Neuronal stem cell (in vitro differentiated cells): ENCODE measurements at regions not wholly inside any gene's neighbourhood (a gene's known extent, or its start where the extent isn't known, plus 50 kb on each side); places are given as distances from the start of the nearest gene placed in this dataset.
A peak's percentile ranks its signal among the peaks of the same experiment; 100 is the strongest.

Experiments used
- DNase-seq: peaks from one replicate; pipeline ENCODE4 v3.0.0-alpha.2; 2013; ENCODE audit warnings: low spot score
- H2AFZ ChIP-seq: one replicate; pipeline ENCODE4 v1.6.1; 2013; ENCODE audit warnings: mild to moderate bottlenecking, low read length, inconsistent platforms
- H2AK5ac ChIP-seq: 2 replicates; pipeline ENCODE4 v1.6.1; 2013; ENCODE audit warnings: low read depth, mild to moderate bottlenecking, inconsistent platforms, low read length, moderate library complexity, mixed read lengths
- H2BK120ac ChIP-seq: 2 replicates; pipeline ENCODE4 v1.6.1; 2013; ENCODE audit warnings: low read depth, mild to moderate bottlenecking, inconsistent platforms, low read length, moderate library complexity, mixed read lengths
- H2BK12ac ChIP-seq: one replicate; pipeline ENCODE4 v1.6.1; 2013; ENCODE audit warnings: low read length, inconsistent platforms
- H2BK15ac ChIP-seq: 2 replicates; pipeline ENCODE4 v1.6.1; 2013; ENCODE audit warnings: mild to moderate bottlenecking, low read length, inconsistent platforms, mixed read lengths
- H2BK5ac ChIP-seq: one replicate; pipeline ENCODE4 v1.6.1; 2013; ENCODE audit warnings: inconsistent platforms, mild to moderate bottlenecking, low read length, moderate library complexity
- H3K14ac ChIP-seq: one replicate; pipeline ENCODE4 v1.6.1; 2013; ENCODE audit warnings: low read length, inconsistent platforms
- H3K18ac ChIP-seq: 2 replicates; pipeline ENCODE4 v1.6.1; 2013; ENCODE audit warnings: low read length, inconsistent platforms
- H3K23ac ChIP-seq: 2 replicates; pipeline ENCODE4 v1.6.1; 2013; ENCODE audit warnings: low read depth, mild to moderate bottlenecking, mixed read lengths, low read length, inconsistent platforms; ENCODE audit not compliant: poor library complexity
- H3K27ac ChIP-seq: replicated peaks from 3 replicates; pipeline ENCODE4 v1.5.1; 2013; ENCODE audit warnings: low read length, inconsistent platforms
- H3K27me3 ChIP-seq, 3 experiments: 2 replicates each; pipeline ENCODE4 v1.6.1; 2013; ENCODE audit warnings: low read length in 3 of 3, mild to moderate bottlenecking in 2 of 3, inconsistent platforms in 1 of 3, low read depth in 1 of 3, mixed read lengths in 1 of 3, moderate library complexity in 1 of 3; ENCODE audit not compliant: control insufficient read depth in 3 of 3, insufficient read depth in 3 of 3
- H3K36me3 ChIP-seq, 2 donors: replicated peaks in 1 of 2; 2 replicates each; pipeline ENCODE4 v1.6.1; 2013; ENCODE audit warnings: low read length in 2 of 2; ENCODE audit not compliant: control insufficient read depth in 2 of 2, insufficient read depth in 2 of 2
- H3K4ac ChIP-seq: 2 replicates; pipeline ENCODE4 v1.6.1; 2013; ENCODE audit warnings: inconsistent platforms, mild to moderate bottlenecking, low read length, moderate library complexity
- H3K4me1 ChIP-seq, 2 donors: 1 replicate in 1 of 2; 2 replicates in 1 of 2; pipeline ENCODE4 v1.6.1; 2013; ENCODE audit warnings: low read length in 2 of 2, low read depth in 1 of 2; ENCODE audit not compliant: control insufficient read depth in 2 of 2, insufficient read depth in 1 of 2
- H3K4me2 ChIP-seq: one replicate; pipeline ENCODE4 v1.6.1; 2013; ENCODE audit warnings: mild to moderate bottlenecking, low read length, inconsistent platforms; ENCODE audit not compliant: insufficient read depth, poor library complexity, severe bottlenecking
- H3K4me3 ChIP-seq, 2 donors: 2 replicates each; pipeline ENCODE4 v1.5.1; 2013; ENCODE audit warnings: low read length in 2 of 2, mild to moderate bottlenecking in 2 of 2, inconsistent platforms in 1 of 2, moderate library complexity in 1 of 2
- H3K79me1 ChIP-seq: one replicate; pipeline ENCODE4 v1.6.1; 2013; ENCODE audit warnings: low read depth, mild to moderate bottlenecking, inconsistent platforms, low read length, moderate library complexity
- H3K9ac ChIP-seq: one replicate; pipeline ENCODE4 v1.6.1; 2013; ENCODE audit warnings: mild to moderate bottlenecking, low read depth, low read length, inconsistent platforms; ENCODE audit not compliant: poor library complexity
- H3K9me3 ChIP-seq, 2 donors: replicated peaks in 1 of 2; 2 replicates each; pipeline versions ENCODE3 to v1.6.1; 2013; ENCODE audit warnings: low read length in 2 of 2, mild to moderate bottlenecking in 2 of 2, inconsistent platforms in 1 of 2, low read depth in 1 of 2, mixed read lengths in 1 of 2, moderate library complexity in 1 of 2; ENCODE audit not compliant: control insufficient read depth in 2 of 2, insufficient read depth in 1 of 2
- H4K8ac ChIP-seq: one replicate; pipeline ENCODE4 v1.6.1; 2013; ENCODE audit warnings: low read depth, mild to moderate bottlenecking, inconsistent platforms, low read length, moderate library complexity
- H4K91ac ChIP-seq: one replicate; pipeline ENCODE4 v1.6.1; 2013; ENCODE audit warnings: low read length, low read depth, mild to moderate bottlenecking, inconsistent platforms; ENCODE audit not compliant: poor library complexity
- WGBS, 2 donors: extraction: QIAGEN DNeasy Blood & Tissue Kit; methylation state at CpG; one replicate each; pipeline ENCODE4 v1.1.7; 2013; ENCODE audit warnings: missing lambda C conversion rate in 2 of 2, mixed read lengths in 1 of 2; ENCODE audit not compliant: insufficient read length in 2 of 2, insufficient replicate concordance in 1 of 2; ENCODE audit errors: extremely low coverage in 2 of 2; 5-methylcytosine and 5-hydroxymethylcytosine counted together

DNA sequence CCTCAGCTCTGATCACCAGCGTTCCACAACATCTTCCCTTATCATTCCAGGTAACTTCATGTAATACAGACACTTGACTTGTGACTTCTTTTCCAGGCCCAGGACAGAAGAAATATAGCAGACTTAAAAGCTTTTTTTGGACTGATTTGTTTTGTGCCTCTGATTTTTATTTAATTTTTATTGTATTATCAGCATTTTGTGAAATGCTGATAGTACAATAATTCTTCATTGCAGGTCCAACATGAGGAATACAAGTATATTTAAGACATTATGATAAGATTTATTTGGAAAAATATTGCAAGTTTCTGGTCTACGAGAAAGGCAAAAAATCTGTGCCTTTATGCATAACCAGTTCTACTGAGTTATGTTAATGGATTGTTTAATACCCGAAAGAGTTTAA lies 94.5 kb upstream of the THUMPD2 start:
- H3K4me3 ChIP-seq = no peak overlapping the region
- no peak overlapping the region for H3K23ac ChIP-seq
- WGBS, 2 donors = no CpG with 5 or more reads among the region's 3 CpGs
- no peak overlapping the region for H2BK15ac ChIP-seq
- no peaks in the 10 kb centered on the region for H3K27me3 ChIP-seq
- H3K4me2 ChIP-seq = no peak overlapping the region
- H3K18ac ChIP-seq = no peak overlapping the region
- H3K27ac ChIP-seq = no peak overlapping the region
- H4K91ac ChIP-seq = no peak overlapping the region
- no peak overlapping the region for H2BK5ac ChIP-seq
- H3K4ac ChIP-seq = no peak overlapping the region
- H3K9me3 ChIP-seq = no peaks in the 10 kb centered on the region
- no peak overlapping the region for H3K14ac ChIP-seq
- no peak overlapping the region for H2AFZ ChIP-seq
- H3K9ac ChIP-seq = no peak overlapping the region
- no peaks in the 10 kb centered on the region for H3K36me3 ChIP-seq
- no peak overlapping the region for H2BK12ac ChIP-seq
- H2BK120ac ChIP-seq = no peak overlapping the region
- no peaks in the 10 kb centered on the region for H3K79me1 ChIP-seq
- H2AK5ac ChIP-seq = no peak overlapping the region
- H4K8ac ChIP-seq = no peak overlapping the region
- no peak for DNase-seq
- H3K4me1 ChIP-seq = peaks cover 4% of the 10 kb centered on the region in 2 donors

DNA sequence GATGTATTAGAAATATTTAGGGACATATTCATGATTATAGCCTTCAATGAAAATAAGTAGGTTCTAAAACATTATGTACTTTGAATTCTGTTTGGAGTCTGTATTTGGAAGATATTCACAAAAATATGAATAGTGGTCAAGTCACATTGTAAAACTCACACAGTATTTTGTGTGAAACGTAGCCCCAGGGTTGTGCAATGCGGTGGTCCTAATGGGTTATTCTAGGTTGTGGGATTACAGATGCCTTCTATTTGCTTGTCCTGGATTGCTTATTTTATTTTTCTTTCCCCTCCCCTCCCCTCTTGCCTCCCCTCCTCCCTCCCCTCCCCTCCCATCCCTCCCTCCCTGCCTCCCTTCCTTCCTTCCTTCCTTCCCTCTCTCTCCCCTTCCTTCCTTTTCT lies 93.7 kb upstream of the THUMPD2 start:
- H4K8ac ChIP-seq = no peak overlapping the region
- no peak overlapping the region for H3K4ac ChIP-seq
- peaks cover 4% of the 10 kb centered on the region in 2 donors for H3K4me1 ChIP-seq
- H2BK15ac ChIP-seq = no peak overlapping the region
- H2AK5ac ChIP-seq = no peak overlapping the region
- H3K23ac ChIP-seq = no peak overlapping the region
- no peaks in the 10 kb centered on the region for H3K9me3 ChIP-seq
- no peak overlapping the region for H2AFZ ChIP-seq
- no CpG with 5 or more reads among the region's 2 CpGs for WGBS, 2 donors
- no peak overlapping the region for H3K14ac ChIP-seq
- H3K27me3 ChIP-seq = no peaks in the 10 kb centered on the region
- H2BK5ac ChIP-seq = no peak overlapping the region
- H3K79me1 ChIP-seq = no peaks in the 10 kb centered on the region
- H2BK12ac ChIP-seq = no peak overlapping the region
- H3K36me3 ChIP-seq = no peaks in the 10 kb centered on the region
- no peak overlapping the region for H4K91ac ChIP-seq
- H3K18ac ChIP-seq = no peak overlapping the region
- H2BK120ac ChIP-seq = no peak overlapping the region
- no peak overlapping the region for H3K27ac ChIP-seq
- no peak overlapping the region for H3K9ac ChIP-seq
- no peak overlapping the region for H3K4me2 ChIP-seq
- no peak overlapping the region for H3K4me3 ChIP-seq
- no peak for DNase-seq

DNA sequence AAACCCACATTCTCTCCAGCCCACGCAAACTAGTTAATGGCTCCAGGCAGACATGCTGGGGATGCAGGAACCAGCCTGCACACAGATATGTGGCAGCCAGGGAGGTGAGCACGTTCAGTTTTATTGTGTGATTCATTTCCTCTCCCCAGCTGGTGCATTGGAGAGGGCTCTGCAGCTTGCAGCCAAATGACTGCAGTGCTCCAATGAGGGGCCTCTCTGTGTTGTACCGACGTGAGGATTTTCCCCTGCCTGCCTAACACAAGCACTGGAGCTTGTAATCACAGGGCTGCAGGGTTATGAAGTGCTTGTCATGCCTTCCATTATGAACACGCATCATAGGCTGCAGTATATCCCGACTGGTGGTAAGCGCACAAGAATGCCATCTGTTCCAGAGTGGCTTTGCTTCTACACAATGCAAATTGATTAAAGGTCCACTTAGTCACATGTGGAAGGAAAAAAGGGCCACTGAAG lies 92.3 kb upstream of the THUMPD2 start:
- H3K4me2 ChIP-seq = no peak overlapping the region
- DNase-seq = no peak
- no peak overlapping the region for H3K27ac ChIP-seq
- H2AK5ac ChIP-seq = no peak overlapping the region
- no peak overlapping the region for H2BK12ac ChIP-seq
- H3K23ac ChIP-seq = no peak overlapping the region
- no peak overlapping the region for H2BK120ac ChIP-seq
- H2AFZ ChIP-seq = peak overlapping the region; percentile 69
- no peaks in the 10 kb centered on the region for H3K9me3 ChIP-seq
- H3K4me1 ChIP-seq = peaks cover 4% of the 10 kb centered on the region in 2 donors
- no peak overlapping the region for H4K91ac ChIP-seq
- WGBS, 2 donors = no CpG with 5 or more reads among the region's 7 CpGs
- no peak overlapping the region for H3K4me3 ChIP-seq
- no peak overlapping the region for H3K9ac ChIP-seq
- no peak overlapping the region for H3K4ac ChIP-seq
- no peaks in the 10 kb centered on the region for H3K36me3 ChIP-seq
- peak overlapping the region; percentile 63 for H3K18ac ChIP-seq
- H3K14ac ChIP-seq = no peak overlapping the region
- no peaks in the 10 kb centered on the region for H3K79me1 ChIP-seq
- no peak overlapping the region for H2BK5ac ChIP-seq
- no peaks in the 10 kb centered on the region for H3K27me3 ChIP-seq
- no peak overlapping the region for H2BK15ac ChIP-seq
- no peak overlapping the region for H4K8ac ChIP-seq

DNA sequence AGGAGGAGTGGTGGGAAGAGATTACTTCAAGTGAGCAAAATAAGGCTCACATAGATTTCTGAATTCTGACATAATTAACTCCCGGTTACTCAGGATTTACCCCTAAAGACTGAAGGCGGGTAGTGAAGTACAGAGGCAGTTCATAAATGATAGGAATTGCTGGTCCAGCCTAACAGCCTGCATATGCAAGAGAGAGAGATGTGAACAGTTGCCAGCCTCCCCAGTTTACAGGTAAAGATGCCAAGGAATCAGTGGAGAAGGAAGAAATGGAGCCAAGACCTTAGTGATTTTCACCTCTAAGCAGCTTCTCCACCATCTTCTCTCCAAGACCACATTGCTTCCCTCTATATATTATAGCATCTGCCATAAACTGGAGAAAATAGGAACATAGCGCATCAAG lies 91.8 kb upstream of the THUMPD2 start:
- H3K9ac ChIP-seq = no peak overlapping the region
- no peak for DNase-seq
- no peak overlapping the region for H3K4me2 ChIP-seq
- H2AK5ac ChIP-seq = no peak overlapping the region
- no peak overlapping the region for H3K4ac ChIP-seq
- H3K4me3 ChIP-seq = no peak overlapping the region
- H4K91ac ChIP-seq = no peak overlapping the region
- H3K18ac ChIP-seq = no peak overlapping the region
- H4K8ac ChIP-seq = no peak overlapping the region
- peak overlapping the region; percentile 69 for H2AFZ ChIP-seq
- peaks cover 4% of the 10 kb centered on the region in 2 donors for H3K4me1 ChIP-seq
- no peak overlapping the region for H2BK15ac ChIP-seq
- H3K27me3 ChIP-seq = no peaks in the 10 kb centered on the region
- H3K36me3 ChIP-seq = no peaks in the 10 kb centered on the region
- H3K79me1 ChIP-seq = no peaks in the 10 kb centered on the region
- no peak overlapping the region for H3K23ac ChIP-seq
- H2BK5ac ChIP-seq = no peak overlapping the region
- H2BK120ac ChIP-seq = no peak overlapping the region
- no peak overlapping the region for H3K27ac ChIP-seq
- H2BK12ac ChIP-seq = no peak overlapping the region
- no peaks in the 10 kb centered on the region for H3K9me3 ChIP-seq
- H3K14ac ChIP-seq = no peak overlapping the region
- no CpG with 5 or more reads among the region's 3 CpGs for WGBS, 2 donors
